CD4-positive, alpha-beta T cell treated with Interleukin-1 beta for 1 hour (primary cell): ENCODE measurements at regions not wholly inside any gene's neighbourhood (a gene's known extent, or its start where the extent isn't known, plus 50 kb on each side); places are given as distances from the start of the nearest gene placed in this dataset.

ENCODE experiments used
- DNase-seq, 2 donors: peaks; one replicate each; pipeline ENCODE4 v3.0.0-alpha.2; 2020 to 2022

DNA sequence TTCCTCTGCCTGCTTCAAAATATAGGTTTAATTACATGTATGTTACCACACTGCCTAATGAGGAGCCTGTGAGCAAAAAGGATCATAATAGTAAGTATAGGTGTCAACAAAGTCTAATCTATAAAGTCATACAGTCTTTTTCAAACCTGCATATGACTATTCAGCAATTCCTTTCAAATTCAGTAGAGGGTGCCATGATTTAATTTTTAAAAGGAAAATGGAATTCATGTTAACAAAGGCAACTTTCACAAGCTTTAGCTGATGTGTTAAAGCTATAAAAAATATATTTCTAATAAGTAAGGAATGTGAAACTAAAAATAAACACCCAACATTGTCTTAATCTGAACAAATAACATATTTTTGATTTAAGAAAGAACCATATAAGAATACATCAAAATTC is 52.1 kb downstream of the MPP7 start:
- DNase-seq = peak in 1 of 2 donors; percentile 46

DNA sequence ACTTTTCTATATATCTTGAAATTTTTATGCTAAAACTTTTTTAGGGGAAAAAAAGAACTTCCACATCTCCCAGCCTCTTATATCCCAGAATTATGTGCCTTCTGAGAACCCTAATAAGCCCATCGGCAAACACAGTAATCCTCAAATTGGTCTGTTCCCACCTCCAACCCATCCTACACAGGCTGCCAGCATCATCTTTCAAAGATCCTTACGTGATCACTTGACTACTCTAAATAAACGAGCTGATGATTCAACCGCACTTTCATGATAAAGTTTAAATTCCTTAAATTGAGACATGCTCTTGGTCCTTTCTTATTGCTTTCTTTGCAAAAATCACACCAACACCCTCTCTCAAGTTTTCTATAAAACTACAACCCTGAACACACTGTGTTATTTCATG is 52.5 kb downstream of the MPP7 start:
- no peak for DNase-seq

DNA sequence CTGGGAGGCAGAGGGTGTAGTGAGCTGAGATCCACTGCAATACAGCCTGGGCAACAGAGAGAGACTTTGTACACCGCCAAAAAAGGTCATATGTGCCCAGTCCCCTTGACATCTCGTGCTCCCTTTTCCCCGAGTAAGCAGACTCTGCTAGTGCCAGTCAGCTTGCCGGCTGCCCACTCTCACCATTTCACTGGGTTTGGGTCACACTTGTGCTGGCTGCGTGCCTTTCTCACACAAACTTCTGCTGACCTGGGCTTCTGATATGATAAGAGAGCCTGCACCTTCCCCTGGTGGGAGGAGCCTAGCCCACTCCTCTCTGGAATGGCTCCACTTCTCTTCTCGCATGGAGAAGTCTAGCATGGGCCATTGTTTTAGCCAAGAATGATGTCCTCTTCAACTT is 53.4 kb downstream of the MPP7 start:
- DNase-seq = no peak

DNA sequence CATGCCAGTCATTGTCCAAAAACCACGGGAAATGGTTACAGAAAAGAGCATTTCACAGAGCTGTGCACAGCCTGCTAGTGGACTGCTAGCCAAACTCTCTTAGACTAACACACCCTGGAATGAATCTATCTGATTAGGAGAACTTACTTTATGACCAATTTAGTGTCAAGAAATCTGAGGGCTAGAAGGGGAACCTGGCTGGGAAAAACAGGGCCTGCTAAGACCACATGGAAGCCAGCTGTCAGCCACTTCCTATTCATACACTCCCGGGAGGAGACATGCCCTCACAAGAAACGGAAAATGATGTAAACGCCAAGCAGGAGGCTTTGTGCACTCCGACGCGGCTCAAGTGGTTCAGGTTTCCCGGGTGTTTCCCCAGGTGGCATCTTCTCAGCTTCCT is 54.8 kb downstream of the MPP7 start:
- DNase-seq = peak in 1 of 2 donors; percentile 20

DNA sequence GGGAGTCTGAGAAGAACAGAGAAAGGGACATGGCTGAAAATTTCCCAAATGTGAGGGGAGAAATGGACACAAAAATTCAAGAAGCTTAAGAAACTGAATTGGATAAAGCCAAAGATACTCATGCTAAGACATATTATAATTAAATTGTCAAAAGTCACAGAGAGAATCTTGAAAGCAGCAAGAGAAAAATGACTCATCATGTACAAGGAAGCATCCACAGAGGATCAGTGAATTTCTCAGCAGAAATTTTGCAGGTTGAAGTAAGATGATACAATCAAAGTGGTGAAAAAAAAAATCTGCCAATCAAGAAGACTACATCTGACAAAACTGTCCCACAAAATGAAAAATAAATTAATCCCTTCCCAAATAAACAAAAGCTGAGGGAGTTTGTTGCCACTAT is 56.8 kb downstream of the MPP7 start:
- DNase-seq = no peak

DNA sequence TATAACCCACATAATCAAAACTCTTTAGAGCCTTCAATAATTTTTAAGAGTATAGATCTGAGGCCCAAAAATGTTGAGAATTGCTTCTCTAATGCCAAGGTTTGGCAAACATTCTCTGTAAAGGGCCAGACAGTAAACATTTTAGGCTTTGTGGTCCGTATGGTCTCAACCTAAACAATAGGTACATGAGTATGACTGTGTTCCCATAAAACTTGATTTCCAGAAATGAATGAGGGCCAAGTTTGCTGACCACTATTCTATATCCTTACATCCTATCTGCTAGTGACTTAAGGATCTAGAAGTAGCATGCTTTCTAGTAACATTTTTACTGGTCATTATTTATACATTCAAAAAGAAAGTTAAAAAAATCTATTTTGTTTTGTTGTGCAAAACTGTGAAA is 58.9 kb downstream of the MPP7 start:
- DNase-seq = no peak

DNA sequence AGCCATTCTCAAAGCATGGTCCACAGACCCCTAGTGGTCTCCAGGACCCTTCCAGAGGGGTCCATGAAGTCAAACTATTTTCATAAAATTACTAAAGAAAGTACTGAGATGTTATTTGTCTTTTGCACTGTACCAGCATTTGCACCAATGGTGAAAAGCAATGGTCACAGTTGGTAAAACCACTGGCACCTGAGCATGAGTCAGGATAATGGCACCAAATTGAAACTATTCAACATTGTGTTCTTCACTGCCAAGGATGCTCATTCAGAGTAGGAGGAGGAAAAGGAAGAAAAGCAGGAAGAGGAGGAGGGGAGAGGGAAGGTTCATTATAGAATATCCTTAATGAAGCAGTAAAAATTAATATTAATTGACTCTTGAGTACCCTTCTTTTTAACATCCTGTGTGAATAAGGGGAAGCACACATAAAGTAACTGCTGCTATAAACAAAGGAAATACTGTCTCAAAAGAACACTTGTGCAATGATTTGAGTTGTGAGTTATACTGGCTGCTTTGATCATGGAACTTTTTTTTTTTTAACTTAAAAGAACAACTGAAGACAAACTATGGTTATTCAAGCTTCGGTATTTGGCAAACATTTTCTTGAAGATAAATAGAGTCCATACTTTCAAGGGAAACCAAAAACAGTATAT is 60.2 kb downstream of the MPP7 start:
- DNase-seq = no peak

DNA sequence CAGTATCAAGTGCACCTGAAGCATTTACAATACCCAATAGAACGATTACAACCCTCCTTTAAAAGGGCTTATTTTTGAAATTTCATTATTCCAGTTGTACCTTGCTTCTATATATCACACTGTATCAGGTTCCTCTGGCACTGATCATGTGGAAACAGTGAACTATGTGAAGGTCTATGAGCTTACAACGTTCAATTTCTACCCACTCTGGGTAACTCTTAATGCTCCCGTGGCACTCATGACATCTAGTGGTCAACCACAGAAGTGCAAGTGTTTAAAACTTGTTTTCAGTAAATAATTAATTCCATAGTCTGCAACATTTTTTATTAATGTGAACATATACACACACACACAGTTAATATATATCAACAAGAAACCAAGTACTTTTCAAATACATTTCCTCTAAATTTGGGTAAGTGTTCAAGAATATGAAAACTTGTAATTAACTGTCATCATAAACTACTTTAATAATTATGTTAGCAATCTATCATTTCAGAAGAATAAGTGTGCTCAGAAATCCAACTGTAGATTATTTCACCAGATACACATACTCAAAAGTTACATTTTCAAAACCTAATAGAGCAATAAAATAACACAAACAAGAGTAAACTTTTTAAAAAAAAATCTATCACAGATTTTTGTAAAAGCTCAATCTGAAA is 61.0 kb downstream of the MPP7 start:
- DNase-seq = peak in 1 of 2 donors; percentile 58

DNA sequence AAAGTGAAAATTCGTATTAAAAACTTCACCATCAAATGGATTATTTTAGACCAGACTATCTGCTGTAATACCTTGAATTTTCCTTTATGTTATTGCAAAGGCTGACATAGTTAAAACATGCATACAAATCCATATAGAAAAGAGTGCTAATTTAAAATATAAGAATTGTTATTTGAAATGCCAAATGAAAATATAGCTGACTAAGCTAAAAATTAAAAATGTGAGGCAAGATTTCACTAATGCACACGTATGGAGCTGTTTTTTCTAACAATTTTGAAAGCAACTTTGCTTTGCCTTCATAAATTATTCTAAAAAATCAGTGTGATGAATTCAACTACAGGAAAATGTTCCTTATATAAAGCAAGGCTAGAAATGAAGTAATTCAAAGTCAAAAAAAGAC is 62.5 kb downstream of the MPP7 start:
- no peak for DNase-seq

DNA sequence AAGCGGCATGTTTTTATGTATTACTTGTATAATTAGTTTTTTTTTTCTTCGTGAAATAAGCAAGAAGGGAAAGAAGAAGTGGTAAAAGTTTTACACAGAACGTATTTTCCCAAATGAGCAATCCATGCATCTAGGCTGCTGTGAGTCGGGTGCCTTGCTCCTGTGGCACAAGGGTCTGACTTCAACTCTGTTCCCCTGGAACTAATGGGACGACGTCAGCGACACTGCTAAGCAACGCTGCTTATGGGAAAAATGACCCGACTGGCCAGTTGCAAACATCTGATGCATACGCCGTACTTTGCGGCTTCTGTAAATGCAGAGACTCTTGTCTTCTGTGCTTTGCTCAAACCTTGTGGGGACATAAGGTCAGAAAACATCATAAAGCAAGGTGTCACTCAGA is 66.3 kb downstream of the MPP7 start:
- DNase-seq = no peak

DNA sequence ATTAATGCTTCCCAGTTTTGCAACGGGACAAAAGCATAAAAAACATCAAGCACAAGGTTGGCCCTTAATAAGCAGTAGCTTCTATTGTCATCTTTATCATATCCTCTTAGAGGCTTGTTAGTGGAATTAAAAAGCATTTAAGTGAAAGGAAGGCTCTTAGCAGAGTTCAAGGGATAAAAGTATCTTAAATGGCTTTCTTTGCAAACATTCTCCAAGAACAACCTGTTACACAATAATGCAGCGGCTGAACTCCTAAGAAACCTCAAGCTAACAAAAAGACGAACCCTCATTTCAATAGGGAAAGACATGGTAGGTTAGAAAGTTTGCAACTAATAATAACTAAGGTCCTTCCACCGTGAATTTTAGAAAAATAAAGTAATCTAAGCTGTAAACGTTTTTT is 82.1 kb downstream of the MPP7 start:
- DNase-seq = no peak

DNA sequence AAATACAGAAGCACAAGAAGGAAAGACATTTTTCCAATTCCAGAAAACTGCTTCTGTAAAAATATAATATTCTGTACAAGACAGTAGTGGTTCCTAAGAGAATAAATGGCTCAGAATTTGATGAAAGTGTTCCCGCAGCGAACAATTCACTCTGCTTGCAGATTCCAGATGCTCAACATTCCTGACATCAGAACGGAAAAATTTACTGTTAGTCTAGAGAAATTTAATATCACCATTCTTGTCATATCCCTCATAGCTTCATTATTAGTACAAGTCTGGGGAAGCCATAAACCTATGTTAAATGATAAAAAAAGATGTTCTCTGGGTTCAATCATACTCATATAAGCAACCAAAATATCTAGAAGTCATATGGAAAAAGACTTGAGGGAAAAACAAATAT is 83.6 kb downstream of the MPP7 start:
- DNase-seq = no peak

DNA sequence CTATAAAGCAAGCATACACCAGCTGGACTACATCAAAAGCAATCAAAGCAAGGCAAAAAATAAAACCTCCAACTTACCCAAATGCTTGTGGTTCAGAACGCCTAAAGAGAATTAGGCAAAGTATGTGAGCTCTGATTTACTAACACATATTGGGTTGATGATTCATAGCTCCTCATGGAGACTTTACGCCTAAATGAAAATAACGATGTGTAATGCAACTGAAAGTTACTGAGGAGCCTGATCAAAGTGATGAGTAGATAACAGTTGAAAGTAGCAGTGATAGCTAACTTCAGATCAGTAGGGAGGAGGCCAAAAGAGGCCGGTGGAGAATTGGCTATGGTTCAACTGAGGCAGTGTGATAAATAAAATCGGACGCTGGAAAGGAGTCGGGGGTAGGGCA is 85.0 kb downstream of the MPP7 start:
- DNase-seq = no peak

DNA sequence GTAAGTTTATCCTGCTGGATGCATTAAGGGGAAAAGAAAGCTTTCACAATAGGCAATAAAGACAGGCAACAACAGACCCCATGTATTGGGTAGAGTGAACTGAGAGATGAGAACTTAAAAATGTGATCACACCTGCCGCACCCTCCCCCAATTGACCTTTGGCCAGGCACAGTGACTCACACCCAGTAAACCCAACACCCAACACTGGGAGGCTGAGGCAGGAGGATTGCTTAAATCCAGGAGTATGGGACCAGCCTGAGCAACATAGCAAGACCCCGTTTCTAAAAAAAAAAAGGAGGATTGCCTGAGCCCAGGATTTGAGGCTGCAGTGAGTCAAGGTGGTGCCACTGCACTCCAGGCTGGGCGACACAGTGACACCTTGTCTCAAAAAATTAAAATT is 86.9 kb downstream of the MPP7 start:
- DNase-seq = no peak

DNA sequence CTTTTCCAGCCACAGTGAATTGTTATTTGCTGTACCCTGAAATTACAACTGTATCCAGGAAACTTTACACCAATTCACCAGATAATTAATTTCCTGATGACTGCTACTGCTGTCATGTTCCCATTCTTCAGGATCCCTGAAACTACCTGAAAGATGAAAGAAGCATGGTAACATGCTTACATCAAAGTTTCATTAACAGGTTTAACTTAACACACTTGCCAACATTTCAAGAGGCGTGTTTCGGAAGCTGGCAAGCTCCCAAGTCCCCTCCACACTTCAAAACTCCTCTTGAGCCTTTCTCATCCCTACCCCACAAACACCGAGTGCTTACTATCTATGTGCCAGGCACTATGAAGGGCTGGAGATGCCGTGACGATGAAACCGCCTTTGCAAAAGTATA is 88.6 kb downstream of the MPP7 start:
- no peak for DNase-seq

DNA sequence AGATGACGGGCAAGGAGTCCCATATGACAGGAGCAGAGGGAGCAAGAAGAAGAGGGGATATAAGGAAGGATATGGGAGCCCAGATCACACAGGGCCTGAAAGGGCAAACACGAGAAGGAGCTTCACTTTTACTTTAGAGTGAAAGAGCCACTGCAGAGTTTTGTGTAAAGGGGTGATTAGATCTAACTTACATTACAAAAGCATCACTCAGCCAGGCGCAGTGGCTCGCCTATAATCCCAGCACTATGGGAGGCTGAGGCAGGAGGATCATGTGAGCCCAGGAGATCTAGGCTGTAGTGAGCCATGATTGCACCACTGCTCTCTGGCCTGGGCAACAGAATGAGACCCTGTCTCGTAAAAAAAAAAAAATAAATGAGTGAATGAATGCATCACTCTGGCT is 91.1 kb downstream of the MPP7 start:
- DNase-seq = no peak

DNA sequence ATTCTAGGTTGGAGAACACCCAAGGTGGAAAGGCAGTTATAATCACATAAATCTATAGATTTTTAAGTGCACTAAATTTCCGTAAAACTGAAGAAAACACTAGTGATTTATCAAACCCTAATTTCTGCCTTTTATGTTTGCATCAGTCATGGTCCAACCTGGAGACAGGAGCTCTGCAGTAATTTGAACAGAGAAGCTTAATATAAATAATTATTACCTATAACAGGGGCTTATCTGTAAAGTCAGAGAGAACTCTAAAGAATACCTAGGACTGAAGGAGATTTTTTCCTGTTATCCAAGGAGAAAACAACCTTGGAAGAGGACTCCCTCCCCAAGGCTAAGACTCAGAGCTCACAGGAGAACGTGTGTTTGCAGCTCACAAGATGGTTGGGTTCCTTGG is 95.1 kb downstream of the MPP7 start:
- DNase-seq = no peak

DNA sequence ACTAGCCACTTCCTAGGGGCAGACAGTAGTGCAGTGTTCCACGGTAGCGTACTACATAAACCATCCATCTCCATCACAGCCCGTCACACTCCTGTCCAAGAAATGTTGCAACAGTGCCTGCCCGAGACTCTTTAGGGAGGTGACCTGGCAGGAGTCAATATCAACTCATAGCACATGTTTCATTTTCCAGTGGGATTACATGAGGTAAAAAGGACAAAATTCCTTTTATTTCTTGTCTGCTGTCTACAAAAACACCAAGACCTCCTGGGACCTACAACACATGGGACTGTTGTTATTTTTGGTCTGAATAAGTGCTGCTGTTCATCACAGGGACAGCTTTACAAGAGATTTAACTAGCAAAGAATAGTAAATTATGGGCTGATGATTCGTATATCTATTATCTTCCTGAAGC is 99.9 kb downstream of the MPP7 start:
- DNase-seq = no peak

DNA sequence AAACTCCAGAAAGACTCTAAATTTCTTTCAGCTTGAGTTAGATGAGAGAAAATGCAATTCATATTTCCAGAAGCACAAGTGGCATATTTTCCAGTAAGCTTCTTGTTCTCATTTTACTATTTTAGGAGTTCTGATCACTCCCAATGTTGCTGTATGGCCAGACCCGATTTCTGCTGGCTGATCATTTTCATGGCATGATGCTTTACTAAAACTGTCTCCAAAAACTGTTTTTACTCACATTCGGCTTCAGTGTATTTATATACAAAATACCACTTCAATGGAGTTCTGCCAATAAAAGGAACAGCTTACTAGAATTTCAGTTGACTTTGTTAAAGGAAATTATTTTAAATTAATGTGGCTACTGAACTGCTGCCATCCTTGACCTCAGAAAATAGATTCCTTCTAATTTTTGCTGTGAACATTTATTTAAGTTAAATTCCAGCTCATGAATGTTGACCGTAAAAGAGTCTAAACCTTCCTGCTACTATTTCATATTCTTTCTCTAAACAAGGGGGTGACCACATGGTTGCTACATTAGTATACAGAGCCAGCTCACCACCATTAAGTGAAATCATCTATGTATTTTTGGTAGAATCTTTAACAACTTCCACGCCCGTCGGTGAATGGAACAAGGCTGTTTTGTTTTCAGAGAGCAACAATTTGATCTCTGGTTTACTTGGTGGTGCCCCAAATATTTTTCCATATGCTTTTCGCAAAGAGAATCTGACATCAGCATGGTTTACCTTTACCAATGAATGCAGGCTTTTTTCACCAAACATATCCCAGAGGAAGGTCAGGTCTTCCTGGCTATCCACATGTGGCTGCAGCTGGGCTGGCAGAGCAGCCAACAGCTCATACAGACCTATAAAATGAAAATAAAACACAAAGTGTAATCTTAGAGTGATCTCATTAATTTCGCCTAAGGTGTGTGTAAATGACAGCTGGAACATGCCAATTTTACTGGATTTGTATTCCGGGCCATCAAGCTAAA is 101.2 kb downstream of the MPP7 start:
- no peak for DNase-seq

DNA sequence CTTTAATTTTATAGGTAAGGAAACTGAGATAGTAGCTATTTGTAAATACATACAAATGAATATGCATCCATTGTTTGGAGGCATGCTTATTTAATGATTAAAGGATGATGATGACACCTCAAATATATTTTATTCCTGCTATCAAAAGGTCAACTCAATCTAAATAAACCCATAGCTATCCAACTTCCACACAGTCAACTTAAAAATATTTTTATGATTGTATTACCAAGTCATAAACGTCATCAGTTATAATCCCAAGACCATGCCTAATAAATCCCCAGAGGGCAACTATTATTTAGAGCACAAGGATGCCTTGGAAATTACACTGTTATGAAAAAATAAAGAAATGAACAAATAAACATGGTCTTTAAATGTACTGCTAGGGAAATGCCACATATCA is 102.1 kb downstream of the MPP7 start:
- DNase-seq = no peak

DNA sequence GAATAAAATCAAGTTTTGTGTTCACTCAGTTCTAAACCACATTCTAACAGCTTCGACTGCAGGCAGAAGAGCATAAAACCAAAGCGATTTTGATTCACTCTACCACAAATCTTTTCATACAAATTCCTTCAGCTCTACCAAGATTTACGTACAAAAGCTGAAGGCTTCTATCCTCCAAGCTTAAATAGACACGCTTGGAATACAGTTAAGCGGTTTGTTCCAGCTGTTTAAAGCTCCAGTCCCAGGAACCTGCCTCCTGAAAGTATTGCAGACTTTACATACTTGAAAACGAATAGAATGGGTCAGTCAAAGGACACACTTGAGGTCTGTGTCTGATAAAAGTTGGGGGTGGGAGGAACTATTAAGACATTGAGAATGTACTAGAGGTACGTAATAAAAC is 102.9 kb downstream of the MPP7 start:
- no peak for DNase-seq

DNA sequence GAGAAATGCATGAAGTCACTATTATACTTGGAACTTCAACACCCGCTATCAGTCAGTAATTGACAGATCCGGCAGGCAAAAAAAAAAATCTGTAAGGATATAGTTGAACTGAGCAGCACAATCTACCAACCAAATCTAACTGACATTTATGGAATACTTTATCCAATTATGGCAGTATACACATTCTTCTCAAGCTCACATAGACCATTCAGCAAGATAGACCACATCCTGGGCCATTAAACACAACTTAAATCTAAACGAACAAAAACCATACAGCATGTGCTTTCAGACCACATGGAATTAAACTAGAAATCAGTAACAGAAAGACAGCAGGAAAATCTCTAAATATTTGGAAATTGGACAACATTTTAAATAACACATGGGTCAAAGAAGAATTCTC is 112.7 kb downstream of the MPP7 start:
- DNase-seq = no peak

DNA sequence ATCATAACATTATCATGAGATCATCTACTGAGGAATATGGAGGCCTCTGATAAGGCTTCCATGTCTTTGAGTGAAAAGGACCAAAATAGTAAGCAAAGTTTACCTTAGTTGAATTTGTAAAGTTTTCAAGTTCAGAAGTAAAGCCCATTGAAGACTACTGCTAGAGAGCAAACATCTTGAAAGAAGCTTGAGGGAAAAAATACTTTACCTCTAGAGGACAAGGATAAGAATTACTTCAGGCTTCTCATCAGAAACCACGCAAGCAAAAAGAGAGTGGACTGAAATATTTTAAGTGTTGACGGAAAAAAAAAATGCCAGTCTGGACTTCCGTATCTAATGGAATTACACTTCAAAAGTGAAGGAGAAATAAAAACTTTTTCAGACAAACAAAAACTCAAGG is 114.3 kb downstream of the MPP7 start:
- DNase-seq = no peak
